Left hindlimb (tissue), 1 donor: ENCODE measurements at regions not wholly inside any gene's neighbourhood (a gene's known extent, or its start where the extent isn't known, plus 50 kb on each side); places are given as distances from the start of the nearest gene placed in this dataset.
A peak's percentile ranks its signal among the peaks of the same experiment; 100 is the strongest.

Source experiments
- DNase-seq: peaks from one replicate; pipeline ENCODE4 v3.0.0-alpha.2; 2018

GRCh38 chr4:158007566-158007965, 165.3 kb downstream of the GASK1B start:
- no peak for DNase-seq

GRCh38 chr4:158006990-158007389, 165.8 kb downstream of the GASK1B start:
- no peak for DNase-seq

GRCh38 chr4:158005021-158005420, 167.8 kb downstream of the GASK1B start:
- DNase-seq = no peak

GRCh38 chr4:158004101-158004500, 168.7 kb downstream of the GASK1B start:
- DNase-seq = no peak

- no peak for DNase-seq
Measured at GRCh38 chr4:158003212-158003611, 169.6 kb downstream of the GASK1B start.

- DNase-seq = no peak
Measured at GRCh38 chr4:158002173-158002572, 170.7 kb downstream of the GASK1B start.

- DNase-seq = no peak
Measured at GRCh38 chr4:158001756-158002155, 171.1 kb downstream of the GASK1B start.

- DNase-seq = no peak
Measured at GRCh38 chr4:157999723-158000122, 173.1 kb downstream of the GASK1B start.

- DNase-seq = no peak
Measured at GRCh38 chr4:157997296-157997695, 175.5 kb downstream of the GASK1B start.

- no peak for DNase-seq
Measured at GRCh38 chr4:157996061-157997028, 176.5 kb downstream of the GASK1B start.

- no peak for DNase-seq
Measured at GRCh38 chr4:157994863-157995262, 178.0 kb downstream of the GASK1B start.

- DNase-seq = no peak
Measured at GRCh38 chr4:157992948-157993839, 179.6 kb downstream of the GASK1B start.

GRCh38 chr4:157992038-157992705, 180.7 kb downstream of the GASK1B start:
- DNase-seq = no peak

GRCh38 chr4:157988641-157989040, 184.2 kb downstream of the GASK1B start:
- DNase-seq = no peak

GRCh38 chr4:157984285-157984911, 188.4 kb downstream of the GASK1B start:
- DNase-seq = no peak

- no peak for DNase-seq
Measured at GRCh38 chr4:157983300-157983699, 189.5 kb downstream of the GASK1B start.

- DNase-seq = no peak
Measured at GRCh38 chr4:157980158-157980557, 192.7 kb downstream of the GASK1B start.

- peak; percentile 53 for DNase-seq
Measured at GRCh38 chr4:157978680-157979361, 194.0 kb downstream of the GASK1B start.

- DNase-seq = no peak
Measured at GRCh38 chr4:157977086-157977485, 195.7 kb downstream of the GASK1B start.

- no peak for DNase-seq
Measured at GRCh38 chr4:157973297-157973696, 199.5 kb downstream of the GASK1B start.

GRCh38 chr4:157964463-157964862, 208.4 kb downstream of the GASK1B start:
- no peak for DNase-seq
